HG03342 (cell line): ENCODE measurements at regions not wholly inside any gene's neighbourhood (a gene's known extent, or its start where the extent isn't known, plus 50 kb on each side); places are given as distances from the start of the nearest gene placed in this dataset.
"Not testable (repeated sequence)": the region's sequence is repeated elsewhere in the genome, so short reads cannot be mapped to it uniquely, and the experiment has no call there.

Source experiments
- ATAC-seq: cut with Tn5 transposase; IDR thresholded peaks from one replicate; pipeline ENCODE4 v1.9.1; 2021; ENCODE audit warnings: mild to moderate bottlenecking, moderate library complexity; ENCODE audit not compliant: unreplicated experiment

DNA sequence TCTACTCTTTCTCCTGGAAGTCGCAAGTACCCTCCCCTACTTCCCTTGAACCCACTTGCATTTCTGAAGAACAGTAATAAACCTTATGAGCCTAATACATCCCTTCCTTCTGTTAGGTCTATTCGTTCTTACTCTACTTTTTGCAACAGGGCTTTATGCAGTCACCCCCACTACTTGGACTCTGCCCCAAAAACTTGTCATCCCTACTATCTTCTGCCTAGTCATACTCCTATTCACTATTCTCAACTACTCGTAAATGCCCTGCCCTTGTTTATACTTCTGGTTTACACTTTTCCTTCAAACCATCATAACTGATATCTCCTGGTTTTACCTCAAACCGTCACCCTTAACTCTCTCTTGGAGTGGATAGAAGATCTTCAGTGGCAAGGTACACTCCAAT, 55.2 kb upstream of the SLIT2 start:
- ATAC-seq: no peak

DNA sequence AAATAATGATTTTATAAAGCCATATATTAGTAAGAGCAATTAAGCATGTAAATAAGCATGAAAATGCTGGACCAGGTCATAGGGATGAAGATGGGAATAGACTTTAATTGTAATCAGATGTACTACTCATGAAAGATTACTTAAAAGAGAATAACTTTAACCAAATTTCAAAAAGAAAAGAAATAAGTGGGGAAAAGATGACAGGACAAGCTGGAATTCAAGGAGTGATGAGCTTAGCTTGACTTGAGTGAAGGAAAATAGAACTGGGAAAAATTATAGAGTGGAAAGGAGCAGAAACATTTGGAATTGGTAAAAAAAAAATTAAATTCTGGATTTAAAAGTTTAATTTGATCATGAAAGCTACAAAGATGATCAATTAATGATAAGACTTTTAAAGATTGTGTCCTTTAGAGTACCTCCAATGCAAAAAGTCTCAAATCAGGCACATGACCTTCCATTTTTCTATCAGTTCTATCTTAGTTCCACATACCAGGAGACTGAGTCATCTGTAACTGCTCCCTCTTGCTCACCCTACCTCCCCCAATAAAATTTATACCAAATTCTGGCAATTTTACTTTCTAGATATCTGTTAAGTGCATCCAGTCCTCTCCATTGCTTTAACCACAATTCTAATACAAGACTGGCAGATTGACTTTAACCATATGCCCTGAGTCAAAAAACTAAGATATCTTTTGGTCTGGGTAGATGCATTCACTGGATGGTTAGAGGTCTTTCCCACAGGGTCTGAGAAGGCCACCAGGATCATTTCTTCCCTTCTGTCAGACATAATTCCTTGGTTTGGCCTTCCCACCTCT, 56.4 kb upstream of the SLIT2 start:
- ATAC-seq: no peak

DNA sequence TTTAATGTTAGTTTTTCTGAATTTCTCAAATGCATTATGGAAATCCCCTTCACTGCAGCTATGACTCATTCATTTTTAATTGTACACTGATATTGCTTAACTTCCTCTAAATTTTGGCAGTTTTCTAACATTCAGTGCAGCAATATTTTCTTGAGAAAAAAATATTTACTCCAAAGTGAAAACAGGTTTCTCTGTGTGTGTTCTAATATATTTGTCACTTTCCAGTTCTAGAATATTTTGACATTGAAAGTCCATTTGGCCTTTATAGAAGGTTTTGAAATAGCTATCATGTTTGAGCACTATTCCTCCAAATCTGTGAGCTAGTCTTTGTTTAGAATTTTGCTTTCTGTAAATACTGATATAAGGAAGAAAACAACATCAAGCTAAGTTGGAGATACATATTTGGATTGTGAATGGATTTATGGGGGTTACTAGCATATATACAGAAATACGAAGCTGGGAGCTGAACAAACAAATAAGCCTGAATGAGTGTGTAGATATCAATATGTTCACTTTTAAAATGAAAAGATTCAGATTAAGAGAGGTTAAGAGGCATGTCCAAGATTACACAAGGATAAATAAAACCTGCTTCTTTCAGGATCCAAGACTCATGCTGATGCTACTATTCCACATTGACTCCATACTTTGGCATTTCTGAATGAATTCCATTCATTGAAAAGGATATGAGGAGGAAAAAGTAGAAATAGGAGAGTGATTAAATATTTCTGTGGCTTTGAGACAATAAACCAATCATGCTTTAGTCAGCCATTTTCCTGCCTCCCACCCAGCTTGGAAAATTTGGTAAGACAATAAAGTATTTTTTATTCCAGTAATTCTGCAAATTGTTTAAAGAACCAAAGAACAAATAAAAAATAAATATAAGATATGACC, 57.3 kb upstream of the SLIT2 start:
- no peak for ATAC-seq

DNA sequence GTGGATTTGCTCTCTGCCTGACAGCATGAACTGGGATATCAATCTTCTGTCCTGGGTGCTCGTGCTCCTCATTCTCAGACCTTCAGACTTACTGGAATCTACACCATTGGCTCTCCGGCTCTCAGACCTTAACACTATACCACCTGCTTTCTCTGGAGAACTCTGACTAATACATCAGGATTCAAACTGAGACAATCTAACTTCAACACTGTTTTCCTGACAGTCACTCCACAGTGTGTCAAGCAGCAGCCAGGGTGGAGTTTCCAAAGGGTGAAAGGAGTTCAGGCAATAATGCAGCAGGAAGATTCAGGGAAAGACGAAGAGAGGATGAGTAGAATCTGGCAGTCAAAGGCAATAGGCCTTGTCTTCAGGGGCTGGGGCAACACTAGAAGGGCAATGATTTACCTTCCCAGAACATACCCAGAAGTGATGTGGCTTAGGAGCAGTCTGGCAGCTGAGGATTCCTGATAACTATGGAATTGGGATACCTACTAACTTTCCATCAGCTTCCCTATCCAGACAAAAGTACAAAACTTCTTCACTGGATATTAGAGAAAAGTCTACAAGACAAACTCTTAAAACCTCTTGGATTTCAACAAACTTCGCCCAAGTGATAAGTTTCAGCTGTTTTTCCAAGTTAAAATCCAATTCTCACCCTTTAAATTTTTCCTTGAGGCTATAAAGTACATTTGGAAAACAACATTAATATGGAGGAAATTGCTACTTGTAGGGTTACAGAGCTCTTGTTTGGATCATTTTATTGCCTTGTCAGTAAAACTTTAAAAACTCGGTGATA, 58.4 kb upstream of the SLIT2 start:
- ATAC-seq: no peak

DNA sequence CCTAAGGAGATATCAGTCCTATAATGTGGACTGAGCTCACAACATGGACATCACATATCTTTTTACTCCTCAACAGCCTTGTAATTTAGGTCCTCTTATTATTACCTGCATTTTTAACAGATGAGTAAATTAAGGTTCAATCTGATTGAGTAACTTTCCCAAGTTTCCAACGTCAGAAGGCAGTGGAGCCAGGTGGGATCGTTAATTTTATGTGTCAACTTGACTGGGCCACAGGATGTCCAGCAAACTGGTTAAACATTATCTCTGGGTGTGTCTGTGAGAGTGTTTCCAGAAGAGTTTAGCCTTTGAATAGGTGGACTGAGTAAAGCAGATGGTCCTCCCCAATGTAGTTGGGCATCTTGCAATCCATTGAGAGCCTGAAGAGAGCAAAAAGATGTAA, 59.0 kb upstream of the SLIT2 start:
- no peak for ATAC-seq

DNA sequence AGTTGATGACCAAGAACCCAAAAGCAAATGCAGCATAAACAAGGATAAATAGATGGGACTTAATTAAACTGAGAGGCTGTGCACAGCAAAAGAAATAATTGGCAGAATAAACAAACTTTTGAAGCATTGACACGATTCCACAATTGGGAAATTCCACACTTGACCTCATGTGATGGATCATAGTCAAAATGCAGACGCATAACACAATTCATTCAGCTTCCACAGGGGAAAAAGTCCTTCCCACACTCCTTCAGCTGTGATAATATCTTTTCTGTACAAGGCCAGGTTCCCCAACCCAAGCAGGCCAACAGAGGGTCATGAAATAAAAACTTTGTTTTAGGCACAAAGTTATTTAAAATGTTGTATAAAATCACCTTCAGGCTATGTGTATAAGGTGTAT, 66.6 kb upstream of the SLIT2 start:
- ATAC-seq: no peak

DNA sequence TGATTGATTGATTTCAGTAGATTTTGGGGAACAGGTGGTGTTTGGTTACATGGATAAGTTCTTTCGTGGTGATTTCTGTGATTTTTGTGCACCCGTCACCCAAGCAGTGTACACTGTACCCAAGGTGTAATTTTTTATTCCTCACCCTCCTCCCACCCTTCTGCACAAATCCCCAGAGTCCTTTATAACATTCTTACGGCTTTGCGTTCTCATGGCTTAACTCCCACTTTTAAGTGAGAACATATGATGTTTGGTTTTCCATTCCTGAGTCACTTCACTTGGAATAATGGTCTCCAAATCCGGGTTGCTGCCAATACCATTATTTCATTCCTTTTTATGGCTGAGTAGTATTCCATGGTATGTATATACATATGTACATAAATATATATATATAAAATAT, 68.6 kb upstream of the SLIT2 start:
- ATAC-seq: not testable (repeated sequence)

DNA sequence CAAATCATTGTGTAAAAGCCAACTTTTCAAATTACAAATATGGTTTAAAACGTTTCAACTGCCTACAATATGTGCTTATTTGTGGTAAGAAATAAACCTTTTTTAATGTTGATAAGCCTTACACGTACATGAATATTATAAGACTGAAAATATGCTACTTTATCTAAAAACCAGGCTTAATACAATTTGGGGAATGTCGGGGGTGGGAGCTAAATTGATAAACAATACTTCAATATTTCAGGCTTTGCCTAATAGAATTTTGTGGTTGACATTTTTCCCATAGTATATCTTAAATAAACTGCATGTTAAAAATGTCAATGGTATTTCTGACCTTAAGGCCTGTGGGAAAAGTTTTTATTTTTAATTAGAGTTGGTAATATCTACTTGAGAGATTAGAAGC, 69.8 kb upstream of the SLIT2 start:
- no peak for ATAC-seq

DNA sequence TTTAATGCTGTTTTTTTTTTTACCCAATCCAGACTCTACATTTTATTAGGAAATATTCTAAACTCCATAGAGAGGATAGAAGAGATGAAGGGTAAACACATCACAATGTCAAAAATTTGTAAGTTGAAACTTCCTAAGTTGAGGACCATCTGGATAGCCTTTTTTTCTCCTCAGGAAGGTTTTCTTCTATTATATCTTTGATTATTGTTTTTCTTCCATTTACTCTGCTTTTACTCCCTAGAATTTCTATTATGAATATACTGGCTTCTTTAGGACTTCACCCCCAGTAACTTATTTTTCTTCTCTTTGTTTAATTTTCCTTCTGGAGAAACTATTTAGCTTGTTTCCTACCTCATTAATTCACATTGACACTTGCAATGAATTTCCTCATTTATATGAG, 71.2 kb upstream of the SLIT2 start:
- no peak for ATAC-seq

DNA sequence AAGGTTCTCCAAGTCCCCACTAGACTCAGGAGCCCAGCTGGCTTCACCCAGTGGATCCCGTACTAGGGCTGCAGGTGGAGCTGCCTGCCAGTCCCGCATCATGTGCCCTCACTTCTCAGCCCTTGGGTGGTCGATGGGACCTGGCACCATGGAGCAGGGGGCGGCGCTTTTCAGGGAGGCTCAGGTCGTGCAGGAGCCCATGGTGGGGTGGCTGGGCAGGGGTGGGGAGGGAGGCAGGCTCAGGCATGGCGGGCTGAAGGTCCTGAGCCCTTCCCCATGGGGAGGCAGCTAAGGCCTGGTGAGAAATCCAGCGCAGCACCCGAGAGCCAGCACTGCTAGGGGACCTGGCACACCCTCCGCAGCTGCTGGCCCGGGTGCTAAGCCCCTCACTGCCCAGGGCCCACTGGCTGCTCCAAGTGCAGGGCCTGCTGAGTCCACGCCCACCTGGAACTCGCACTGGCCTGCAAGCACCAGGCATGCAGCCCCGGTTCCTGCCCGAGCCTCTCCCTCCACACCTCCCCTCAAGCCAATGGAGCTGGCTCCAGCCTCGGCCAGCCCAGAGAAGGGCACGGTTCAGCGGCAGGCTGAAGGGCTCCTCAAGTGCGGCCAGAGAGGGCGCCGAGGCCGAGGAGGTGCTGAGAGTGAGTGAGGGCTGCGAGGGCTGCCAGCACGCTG, 72.7 kb upstream of the SLIT2 start:
- ATAC-seq: no peak

DNA sequence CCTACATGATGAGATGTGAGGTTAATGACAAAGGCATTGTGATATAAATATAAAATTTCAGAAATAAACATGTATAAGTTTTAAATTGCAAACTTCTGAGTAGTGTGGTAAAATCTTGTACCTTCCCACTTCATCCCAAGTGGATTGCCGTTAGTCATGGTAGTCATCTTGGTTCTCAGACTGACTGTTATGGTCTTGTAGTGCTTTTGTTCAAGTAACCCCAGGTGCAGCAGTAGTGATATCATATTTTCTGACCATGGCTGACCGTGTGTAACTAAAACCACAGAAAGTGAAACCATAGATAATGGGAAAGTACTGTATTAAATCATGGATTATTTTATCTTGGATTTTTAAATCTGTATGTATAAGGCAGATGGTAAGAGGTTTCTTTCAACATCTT, 74.8 kb upstream of the SLIT2 start:
- ATAC-seq: no peak

DNA sequence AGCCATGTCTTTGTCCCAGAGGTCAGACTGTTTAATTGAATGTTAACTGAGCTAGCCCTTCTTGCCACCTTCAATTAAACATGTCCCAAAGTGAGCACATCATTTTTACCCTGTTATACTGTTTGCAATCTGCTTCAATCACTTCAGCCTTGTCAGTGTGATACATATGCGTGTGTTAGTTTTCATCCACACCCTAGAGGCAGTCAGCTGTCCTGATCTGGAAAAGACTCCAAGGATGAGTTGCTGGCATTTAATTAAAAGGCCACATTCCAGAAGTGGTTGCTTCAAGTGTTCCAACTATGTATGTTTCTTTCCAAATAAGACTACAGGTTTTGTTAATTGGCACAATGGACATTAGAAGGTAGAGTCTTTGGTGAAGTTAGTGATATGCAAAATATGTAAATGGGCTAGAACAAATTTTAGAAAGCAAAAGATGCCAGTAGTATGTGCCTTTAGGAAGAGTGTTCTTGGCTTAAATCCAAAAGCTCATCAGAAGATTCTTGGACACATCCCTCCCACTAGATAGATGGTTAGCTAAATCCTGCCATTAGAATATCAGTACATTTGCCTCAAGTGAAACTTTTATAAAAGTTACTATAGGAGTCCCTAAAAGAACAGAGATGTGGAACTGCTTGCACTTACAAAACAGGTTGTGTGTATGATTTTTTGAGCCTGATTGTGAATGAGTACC, 79.5 kb upstream of the SLIT2 start:
- no peak for ATAC-seq

DNA sequence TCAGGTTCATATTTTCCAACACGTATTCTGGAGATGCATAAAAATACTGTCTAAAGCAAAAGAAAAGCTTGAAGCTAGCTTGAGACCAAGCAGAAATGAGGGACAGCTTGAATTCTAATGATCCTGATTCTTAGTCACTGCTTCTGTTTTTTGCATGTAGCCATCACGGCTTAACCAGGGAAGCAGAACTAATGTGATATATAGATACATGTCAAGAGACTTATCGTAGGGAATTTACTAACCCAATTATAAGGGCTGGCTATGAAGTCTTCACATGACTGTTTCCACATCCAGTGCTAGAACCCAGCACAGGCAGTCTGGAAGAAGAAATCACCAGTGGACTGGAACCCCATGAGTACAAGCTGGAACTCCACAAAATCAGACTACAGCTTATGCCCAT, 85.2 kb upstream of the SLIT2 start:
- no peak for ATAC-seq

DNA sequence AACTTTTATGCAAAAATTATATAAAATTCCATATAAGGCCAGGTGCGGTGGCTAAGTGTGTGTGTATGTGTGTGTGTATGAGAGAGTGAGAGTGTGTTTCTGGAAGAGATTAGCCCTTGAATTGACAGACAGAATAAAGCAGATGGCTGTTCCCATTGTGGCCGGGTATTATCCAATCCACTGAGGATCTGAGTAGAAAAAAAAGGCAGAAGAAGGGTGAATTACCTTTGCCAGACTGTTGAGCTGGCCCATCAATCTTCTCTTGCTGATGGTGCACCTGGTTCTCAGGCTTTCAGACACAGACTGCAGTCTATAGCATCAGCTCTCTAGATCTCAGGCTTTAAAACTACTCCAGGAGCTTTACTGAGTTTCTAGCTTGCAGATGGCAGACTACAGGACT, 92.2 kb upstream of the SLIT2 start:
- ATAC-seq: no peak

DNA sequence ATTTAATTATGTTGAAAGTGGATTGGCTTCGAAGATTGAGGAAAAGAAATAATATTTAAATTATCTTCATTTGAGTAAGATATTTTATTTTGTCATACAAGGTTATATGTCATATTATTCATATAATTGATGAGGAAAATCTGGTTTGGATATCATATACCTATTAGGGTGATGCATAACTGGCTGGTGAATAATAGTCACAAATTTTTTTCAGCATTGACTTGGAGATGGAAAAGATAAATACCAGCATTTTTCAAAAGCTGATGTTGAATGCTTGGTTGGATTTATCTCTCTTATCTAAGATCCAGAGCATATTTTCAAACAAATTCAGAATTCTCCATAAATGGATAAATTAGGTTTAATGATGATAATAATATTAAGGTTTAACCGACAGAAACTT, 93.5 kb upstream of the SLIT2 start:
- no peak for ATAC-seq

DNA sequence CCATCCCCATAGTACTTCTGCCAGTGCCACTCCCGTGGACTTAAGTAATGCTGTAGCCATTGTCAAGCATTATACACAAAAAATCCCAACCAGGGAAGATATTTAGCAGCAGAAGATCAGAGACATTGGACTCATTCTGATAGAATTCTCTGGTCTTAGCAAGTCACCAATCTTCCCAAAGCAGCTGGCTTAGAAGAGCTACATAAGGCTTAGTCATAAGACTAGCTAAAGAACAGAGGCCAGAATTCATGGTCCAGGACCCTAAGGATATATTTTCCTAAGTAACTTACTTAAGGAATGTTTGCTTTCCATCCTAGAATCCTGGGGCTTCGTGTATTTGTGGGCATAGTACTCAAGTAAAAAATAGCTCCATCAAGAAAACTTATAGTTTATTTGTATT, 100.3 kb upstream of the SLIT2 start:
- ATAC-seq: no peak

DNA sequence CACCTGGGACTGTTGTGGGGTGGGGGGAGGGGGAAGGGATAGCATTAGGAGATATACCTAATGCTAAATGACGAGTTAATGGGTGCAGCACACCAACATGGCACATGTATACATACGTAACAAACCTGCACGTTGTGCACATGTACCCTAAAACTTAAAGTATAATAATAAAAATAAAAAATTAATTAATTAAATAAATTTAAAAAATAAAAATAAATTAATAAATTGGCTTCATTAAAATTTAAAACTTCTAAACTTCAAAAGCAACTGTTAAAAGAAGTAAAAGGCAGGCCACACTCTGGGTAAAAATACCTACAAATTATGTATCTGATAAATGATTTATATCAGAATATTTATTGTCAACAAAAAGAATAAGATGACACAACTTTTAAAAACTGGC, 102.6 kb upstream of the SLIT2 start:
- ATAC-seq: not testable (repeated sequence)

DNA sequence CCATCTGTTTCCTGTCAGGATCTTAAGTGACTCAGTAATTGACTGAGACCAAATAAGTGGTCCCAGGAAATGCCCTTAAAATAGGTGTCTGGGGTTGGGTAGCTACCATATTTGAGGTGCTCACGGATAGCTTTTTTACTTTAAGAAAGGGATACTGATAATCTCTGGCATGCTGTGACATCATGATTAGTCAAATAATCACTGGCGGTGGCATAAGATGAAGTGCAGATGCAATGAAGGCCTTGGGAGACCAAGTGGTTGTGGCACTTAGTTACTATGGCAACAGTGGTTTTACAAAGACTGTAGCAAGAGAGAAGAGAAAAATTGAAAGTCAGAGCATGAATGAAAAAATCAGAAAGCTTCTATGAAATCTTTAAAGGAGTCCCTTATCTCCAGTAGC, 114.5 kb upstream of the SLIT2 start:
- ATAC-seq: no peak

DNA sequence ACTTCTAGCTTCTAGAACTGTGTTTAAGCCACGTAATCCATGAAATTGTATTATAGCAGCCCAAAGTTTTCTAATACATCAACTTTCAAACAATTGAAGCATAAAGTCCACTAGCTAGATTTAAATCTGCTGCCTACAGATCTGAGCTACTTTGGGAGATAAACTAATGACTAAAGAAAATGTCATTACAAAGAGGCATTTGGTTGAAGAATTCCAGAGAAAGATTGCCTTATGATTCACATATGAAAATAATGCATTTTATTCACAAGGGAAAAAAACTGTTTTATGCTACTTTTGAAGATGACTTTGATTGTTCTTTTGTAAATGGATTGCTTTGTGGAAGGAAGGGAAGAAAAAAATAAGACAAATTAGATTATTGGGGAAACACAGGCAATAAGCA, 124.1 kb upstream of the SLIT2 start:
- no peak for ATAC-seq

DNA sequence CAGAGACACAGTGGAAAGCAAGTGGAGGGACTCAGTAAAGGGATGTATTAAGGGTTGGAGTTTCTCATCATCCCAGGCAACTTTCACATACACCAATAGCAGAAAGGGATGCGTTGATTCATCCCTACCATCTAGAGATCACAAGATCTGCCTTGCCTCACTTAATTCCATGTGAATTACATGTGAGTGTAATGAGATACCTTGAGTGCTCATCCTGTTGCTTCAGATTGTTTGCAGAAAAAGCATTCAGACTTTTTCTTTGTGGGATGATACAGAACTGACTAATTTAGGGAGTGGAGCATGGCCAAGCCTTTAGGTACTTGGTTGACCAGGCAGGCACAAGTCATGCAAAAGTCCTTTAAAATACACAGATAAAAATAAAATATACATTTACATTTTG, 124.8 kb upstream of the SLIT2 start:
- no peak for ATAC-seq
